H1 (cell line): ENCODE measurements at regions not wholly inside any gene's neighbourhood (a gene's known extent, or its start where the extent isn't known, plus 50 kb on each side); places are given as distances from the start of the nearest gene placed in this dataset.

Source experiments
- BCL11A ChIP-seq, 2 experiments: IDR thresholded peaks; one replicate each; pipeline ENCODE4 v1.6.1; 2011; ENCODE audit warnings: low read depth in 2 of 2, low read length in 2 of 2, mild to moderate bottlenecking in 2 of 2
- SP2 ChIP-seq: IDR thresholded peaks from 2 replicates; pipeline ENCODE4 v1.6.1; 2012; ENCODE audit warnings: mild to moderate bottlenecking, low read length, inconsistent platforms
- TF ChIP-seq, protein P1 (sequence below): fragments of 300-600 bp; sonication (generic); IDR thresholded peaks from 2 replicates; pipeline ENCODE4 v1.7.1; 2012; ENCODE audit warnings: low read length, moderate library complexity, mild to moderate bottlenecking, inconsistent platforms; ENCODE audit not compliant: insufficient replicate concordance
- TF ChIP-seq, protein P2 (sequence below): IDR thresholded peaks from 2 replicates; pipeline ENCODE4 v1.6.1; 2011; ENCODE audit warnings: low read depth, mild to moderate bottlenecking, low read length; ENCODE audit not compliant: insufficient read depth

DNA sequence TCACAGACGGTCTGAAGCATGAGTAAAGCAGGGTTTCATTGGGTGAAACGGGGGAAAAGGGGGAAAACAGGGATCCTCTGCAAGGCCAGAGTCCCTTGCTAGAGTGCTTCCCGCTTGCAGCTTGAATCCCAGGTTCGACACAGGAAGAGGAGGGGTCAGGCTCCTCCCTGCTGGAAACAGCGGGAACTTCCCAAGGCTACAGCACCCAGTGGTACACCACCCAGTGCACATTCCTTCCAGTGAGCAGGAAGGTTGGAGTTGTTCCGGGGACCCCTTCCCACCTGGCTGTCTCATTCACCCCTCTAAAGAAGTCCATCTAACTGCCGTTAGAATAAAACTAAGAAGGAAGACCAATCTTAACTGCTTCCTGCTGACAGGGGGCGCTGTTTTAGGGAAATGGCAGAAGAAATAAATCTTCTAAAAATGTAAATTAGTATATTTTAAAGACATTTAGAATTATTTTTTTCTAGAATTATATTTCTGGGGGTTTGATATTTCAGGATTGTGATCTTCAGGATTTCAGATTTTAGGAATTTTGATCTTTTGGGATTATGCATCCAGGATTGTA, 230.9 kb downstream of the RBM43 start (continued):
- TF ChIP-seq, protein P1, sequence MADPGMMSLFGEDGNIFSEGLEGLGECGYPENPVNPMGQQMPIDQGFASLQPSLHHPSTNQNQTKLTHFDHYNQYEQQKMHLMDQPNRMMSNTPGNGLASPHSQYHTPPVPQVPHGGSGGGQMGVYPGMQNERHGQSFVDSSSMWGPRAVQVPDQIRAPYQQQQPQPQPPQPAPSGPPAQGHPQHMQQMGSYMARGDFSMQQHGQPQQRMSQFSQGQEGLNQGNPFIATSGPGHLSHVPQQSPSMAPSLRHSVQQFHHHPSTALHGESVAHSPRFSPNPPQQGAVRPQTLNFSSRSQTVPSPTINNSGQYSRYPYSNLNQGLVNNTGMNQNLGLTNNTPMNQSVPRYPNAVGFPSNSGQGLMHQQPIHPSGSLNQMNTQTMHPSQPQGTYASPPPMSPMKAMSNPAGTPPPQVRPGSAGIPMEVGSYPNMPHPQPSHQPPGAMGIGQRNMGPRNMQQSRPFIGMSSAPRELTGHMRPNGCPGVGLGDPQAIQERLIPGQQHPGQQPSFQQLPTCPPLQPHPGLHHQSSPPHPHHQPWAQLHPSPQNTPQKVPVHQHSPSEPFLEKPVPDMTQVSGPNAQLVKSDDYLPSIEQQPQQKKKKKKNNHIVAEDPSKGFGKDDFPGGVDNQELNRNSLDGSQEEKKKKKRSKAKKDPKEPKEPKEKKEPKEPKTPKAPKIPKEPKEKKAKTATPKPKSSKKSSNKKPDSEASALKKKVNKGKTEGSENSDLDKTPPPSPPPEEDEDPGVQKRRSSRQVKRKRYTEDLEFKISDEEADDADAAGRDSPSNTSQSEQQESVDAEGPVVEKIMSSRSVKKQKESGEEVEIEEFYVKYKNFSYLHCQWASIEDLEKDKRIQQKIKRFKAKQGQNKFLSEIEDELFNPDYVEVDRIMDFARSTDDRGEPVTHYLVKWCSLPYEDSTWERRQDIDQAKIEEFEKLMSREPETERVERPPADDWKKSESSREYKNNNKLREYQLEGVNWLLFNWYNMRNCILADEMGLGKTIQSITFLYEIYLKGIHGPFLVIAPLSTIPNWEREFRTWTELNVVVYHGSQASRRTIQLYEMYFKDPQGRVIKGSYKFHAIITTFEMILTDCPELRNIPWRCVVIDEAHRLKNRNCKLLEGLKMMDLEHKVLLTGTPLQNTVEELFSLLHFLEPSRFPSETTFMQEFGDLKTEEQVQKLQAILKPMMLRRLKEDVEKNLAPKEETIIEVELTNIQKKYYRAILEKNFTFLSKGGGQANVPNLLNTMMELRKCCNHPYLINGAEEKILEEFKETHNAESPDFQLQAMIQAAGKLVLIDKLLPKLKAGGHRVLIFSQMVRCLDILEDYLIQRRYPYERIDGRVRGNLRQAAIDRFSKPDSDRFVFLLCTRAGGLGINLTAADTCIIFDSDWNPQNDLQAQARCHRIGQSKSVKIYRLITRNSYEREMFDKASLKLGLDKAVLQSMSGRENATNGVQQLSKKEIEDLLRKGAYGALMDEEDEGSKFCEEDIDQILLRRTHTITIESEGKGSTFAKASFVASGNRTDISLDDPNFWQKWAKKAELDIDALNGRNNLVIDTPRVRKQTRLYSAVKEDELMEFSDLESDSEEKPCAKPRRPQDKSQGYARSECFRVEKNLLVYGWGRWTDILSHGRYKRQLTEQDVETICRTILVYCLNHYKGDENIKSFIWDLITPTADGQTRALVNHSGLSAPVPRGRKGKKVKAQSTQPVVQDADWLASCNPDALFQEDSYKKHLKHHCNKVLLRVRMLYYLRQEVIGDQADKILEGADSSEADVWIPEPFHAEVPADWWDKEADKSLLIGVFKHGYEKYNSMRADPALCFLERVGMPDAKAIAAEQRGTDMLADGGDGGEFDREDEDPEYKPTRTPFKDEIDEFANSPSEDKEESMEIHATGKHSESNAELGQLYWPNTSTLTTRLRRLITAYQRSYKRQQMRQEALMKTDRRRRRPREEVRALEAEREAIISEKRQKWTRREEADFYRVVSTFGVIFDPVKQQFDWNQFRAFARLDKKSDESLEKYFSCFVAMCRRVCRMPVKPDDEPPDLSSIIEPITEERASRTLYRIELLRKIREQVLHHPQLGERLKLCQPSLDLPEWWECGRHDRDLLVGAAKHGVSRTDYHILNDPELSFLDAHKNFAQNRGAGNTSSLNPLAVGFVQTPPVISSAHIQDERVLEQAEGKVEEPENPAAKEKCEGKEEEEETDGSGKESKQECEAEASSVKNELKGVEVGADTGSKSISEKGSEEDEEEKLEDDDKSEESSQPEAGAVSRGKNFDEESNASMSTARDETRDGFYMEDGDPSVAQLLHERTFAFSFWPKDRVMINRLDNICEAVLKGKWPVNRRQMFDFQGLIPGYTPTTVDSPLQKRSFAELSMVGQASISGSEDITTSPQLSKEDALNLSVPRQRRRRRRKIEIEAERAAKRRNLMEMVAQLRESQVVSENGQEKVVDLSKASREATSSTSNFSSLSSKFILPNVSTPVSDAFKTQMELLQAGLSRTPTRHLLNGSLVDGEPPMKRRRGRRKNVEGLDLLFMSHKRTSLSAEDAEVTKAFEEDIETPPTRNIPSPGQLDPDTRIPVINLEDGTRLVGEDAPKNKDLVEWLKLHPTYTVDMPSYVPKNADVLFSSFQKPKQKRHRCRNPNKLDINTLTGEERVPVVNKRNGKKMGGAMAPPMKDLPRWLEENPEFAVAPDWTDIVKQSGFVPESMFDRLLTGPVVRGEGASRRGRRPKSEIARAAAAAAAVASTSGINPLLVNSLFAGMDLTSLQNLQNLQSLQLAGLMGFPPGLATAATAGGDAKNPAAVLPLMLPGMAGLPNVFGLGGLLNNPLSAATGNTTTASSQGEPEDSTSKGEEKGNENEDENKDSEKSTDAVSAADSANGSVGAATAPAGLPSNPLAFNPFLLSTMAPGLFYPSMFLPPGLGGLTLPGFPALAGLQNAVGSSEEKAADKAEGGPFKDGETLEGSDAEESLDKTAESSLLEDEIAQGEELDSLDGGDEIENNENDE, result no peak
- TF ChIP-seq, protein P2, sequence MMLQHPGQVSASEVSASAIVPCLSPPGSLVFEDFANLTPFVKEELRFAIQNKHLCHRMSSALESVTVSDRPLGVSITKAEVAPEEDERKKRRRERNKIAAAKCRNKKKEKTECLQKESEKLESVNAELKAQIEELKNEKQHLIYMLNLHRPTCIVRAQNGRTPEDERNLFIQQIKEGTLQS, result no peak
- TF ChIP-seq BCL11A (IDR thresholded peaks at IDR 0.05; ENCODE audit: low read depth in 2 of 2, low read length in 2 of 2), result no peak
- TF ChIP-seq SP2, result no peak
